ENCODE measurements at regions not wholly inside any gene's neighbourhood (a gene's known extent, or its start where the extent isn't known, plus 50 kb on each side); places are given as distances from the start of the nearest gene placed in this dataset.

GRCh38 chr9:23451802-23452418 is 374.1 kb downstream of the ELAVL2 start:
- no peak overlapping the region for H3K4me3 Mint-ChIP-seq
- H3K27me3 Mint-ChIP-seq: no peaks in the 10 kb centered on the region
- H3K27ac Mint-ChIP-seq: no peak overlapping the region
- CTCF ChIA-PET: no interaction called here
- no peaks in the 10 kb centered on the region for H3K36me3 Mint-ChIP-seq
- peaks cover 15% of the 10 kb centered on the region for H3K9me3 Mint-ChIP-seq
- no peak for DNase-seq
- intact Hi-C loops (cut with micrococcal nuclease): no loop called here
- POLR2A ChIA-PET: no interaction called here
- no peaks in the 10 kb centered on the region for H3K4me1 Mint-ChIP-seq (ENCODE audit: low read depth)

GRCh38 chr9:23464275-23464674 is 361.8 kb downstream of the ELAVL2 start:
- H3K27me3 Mint-ChIP-seq: no peaks in the 10 kb centered on the region
- intact Hi-C loops (cut with micrococcal nuclease): no loop called here
- no peak overlapping the region for H3K27ac Mint-ChIP-seq
- ChIA-PET CTCF (no interaction called here), POLR2A (no interaction called here)
- no peak overlapping the region for H3K4me3 Mint-ChIP-seq
- H3K9me3 Mint-ChIP-seq: peaks cover 19% of the 10 kb centered on the region
- DNase-seq: no peak
- no peaks in the 10 kb centered on the region for H3K36me3 Mint-ChIP-seq
- H3K4me1 Mint-ChIP-seq (ENCODE audit: low read depth): no peaks in the 10 kb centered on the region

DNA sequence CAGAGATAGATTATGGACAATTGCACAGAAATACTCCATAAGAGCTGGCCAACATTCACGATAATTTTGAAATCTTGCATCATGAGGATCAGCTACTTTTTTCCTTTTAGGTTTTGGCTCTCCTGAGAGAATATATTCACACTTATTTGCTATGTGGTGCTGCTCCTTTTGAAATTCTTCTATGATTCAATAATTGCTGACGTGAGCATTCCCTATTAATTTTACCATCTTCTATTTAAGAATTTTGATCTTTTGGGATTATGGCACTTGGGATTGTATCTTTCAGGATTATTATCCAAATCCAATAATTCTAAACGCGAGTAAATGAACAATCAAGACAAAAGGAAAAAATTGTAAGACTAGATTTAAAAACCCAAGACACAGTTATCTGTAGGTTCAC is 358.8 kb downstream of the ELAVL2 start:
- H3K27ac Mint-ChIP-seq: no peak overlapping the region
- CTCF ChIA-PET: no interaction called here

GRCh38 chr9:23477908-23478307 is 348.1 kb downstream of the ELAVL2 start:
- CTCF ChIA-PET: no interaction called here
- H3K27ac Mint-ChIP-seq: no peak overlapping the region

More for the DNA sequence above, 358.8 kb downstream of the ELAVL2 start:
- no peaks in the 10 kb centered on the region for H3K27me3 Mint-ChIP-seq
- DNase-seq: no peak
- intact Hi-C loops (cut with micrococcal nuclease): no loop called here
- H3K36me3 Mint-ChIP-seq: no peaks in the 10 kb centered on the region
- POLR2A ChIA-PET: no interaction called here
- no peak overlapping the region for H3K4me3 Mint-ChIP-seq
- H3K9me3 Mint-ChIP-seq: peaks cover 20% of the 10 kb centered on the region
- H3K4me1 Mint-ChIP-seq (ENCODE audit: low read depth): no peaks in the 10 kb centered on the region

DNA sequence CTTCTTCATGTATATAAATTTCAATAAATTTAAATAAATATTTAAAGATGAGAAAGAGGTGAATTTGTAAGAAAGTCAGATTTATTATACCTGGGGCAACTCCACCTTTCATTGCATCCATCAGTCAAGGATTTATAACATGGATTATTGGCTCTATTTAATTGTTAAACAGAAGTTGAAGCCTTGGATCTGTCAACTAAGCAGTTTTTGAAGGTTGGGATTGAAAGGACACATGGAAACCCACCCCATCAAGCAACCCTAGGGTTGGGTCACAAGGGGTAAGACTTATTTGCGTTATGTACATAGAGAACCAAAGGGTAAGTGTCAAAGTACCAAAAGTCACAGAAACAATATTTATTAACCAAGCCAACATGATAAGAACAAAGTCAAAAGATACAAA is 342.5 kb downstream of the ELAVL2 start:
- Mint-ChIP-seq H3K9me3 (peaks cover 3% of the 10 kb centered on the region), H3K27ac (no peak overlapping the region), H3K4me3 (no peak overlapping the region), H3K36me3 (no peaks in the 10 kb centered on the region), H3K27me3 (no peaks in the 10 kb centered on the region), H3K4me1 (ENCODE audit: low read depth) (no peaks in the 10 kb centered on the region)
- DNase-seq: no peak
- ChIA-PET POLR2A (no interaction called here), CTCF (no interaction called here)
- intact Hi-C loops (cut with micrococcal nuclease): no loop called here

More at GRCh38 chr9:23477908-23478307, 348.1 kb downstream of the ELAVL2 start:
- H3K4me1 Mint-ChIP-seq (ENCODE audit: low read depth): no peaks in the 10 kb centered on the region
- H3K36me3 Mint-ChIP-seq: no peaks in the 10 kb centered on the region
- no peak for DNase-seq
- H3K4me3 Mint-ChIP-seq: no peak overlapping the region
- H3K9me3 Mint-ChIP-seq: peaks cover 3% of the 10 kb centered on the region
- POLR2A ChIA-PET: no interaction called here
- no peaks in the 10 kb centered on the region for H3K27me3 Mint-ChIP-seq
- intact Hi-C loops (cut with micrococcal nuclease): no loop called here

- Mint-ChIP-seq H3K9me3 (no peaks in the 10 kb centered on the region), H3K27me3 (no peaks in the 10 kb centered on the region), H3K4me3 (no peak overlapping the region), H3K36me3 (no peaks in the 10 kb centered on the region), H3K27ac (no peak overlapping the region), H3K4me1 (ENCODE audit: low read depth) (no peaks in the 10 kb centered on the region)
- ChIA-PET CTCF (no interaction called here), POLR2A (no interaction called here)
- no peak for DNase-seq
- intact Hi-C loops (cut with micrococcal nuclease): no loop called here
These were observed 333.7 kb downstream of the ELAVL2 start for GRCh38 chr9:23492126-23493002.

DNA sequence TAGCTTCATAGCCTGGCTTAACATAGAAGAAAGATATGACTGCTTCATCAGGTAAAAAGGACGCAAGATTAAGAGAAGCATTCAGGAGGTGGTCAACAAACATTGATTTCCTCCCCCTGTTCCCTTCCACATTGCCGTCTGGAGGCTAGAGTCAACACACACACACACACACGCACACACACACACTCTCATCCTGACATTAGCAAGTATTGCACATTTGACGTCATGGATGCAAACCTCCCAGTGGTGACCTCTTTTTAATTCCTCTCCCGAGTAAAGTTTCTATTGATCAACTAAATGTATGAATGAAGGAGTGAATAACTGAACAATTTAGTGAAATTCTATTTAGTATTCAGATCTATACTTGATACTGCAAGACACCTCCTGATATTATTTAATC is 332.8 kb downstream of the ELAVL2 start:
- H3K9me3 Mint-ChIP-seq: no peaks in the 10 kb centered on the region
- no peak for DNase-seq
- no peaks in the 10 kb centered on the region for H3K4me1 Mint-ChIP-seq (ENCODE audit: low read depth)
- no peaks in the 10 kb centered on the region for H3K27me3 Mint-ChIP-seq
- no peaks in the 10 kb centered on the region for H3K36me3 Mint-ChIP-seq
- ChIA-PET CTCF (no interaction called here), POLR2A (no interaction called here)
- intact Hi-C loops (cut with micrococcal nuclease): no loop called here
- no peak overlapping the region for H3K27ac Mint-ChIP-seq
- H3K4me3 Mint-ChIP-seq: no peak overlapping the region

GRCh38 chr9:23496489-23497136 is 329.4 kb downstream of the ELAVL2 start:
- CTCF ChIA-PET: no interaction called here

GRCh38 chr9:23497137-23497504 is 328.9 kb downstream of the ELAVL2 start:
- intact Hi-C loops (cut with micrococcal nuclease): no loop called here
- H3K4me1 Mint-ChIP-seq (ENCODE audit: low read depth): no peaks in the 10 kb centered on the region
- ChIA-PET POLR2A (no interaction called here), CTCF (no interaction called here)
- no peaks in the 10 kb centered on the region for H3K27me3 Mint-ChIP-seq
- H3K9me3 Mint-ChIP-seq: peaks cover 7% of the 10 kb centered on the region
- H3K27ac Mint-ChIP-seq: no peak overlapping the region
- H3K4me3 Mint-ChIP-seq: no peak overlapping the region
- H3K36me3 Mint-ChIP-seq: no peaks in the 10 kb centered on the region
- no peak for DNase-seq

More at GRCh38 chr9:23496489-23497136, 329.4 kb downstream of the ELAVL2 start:
- DNase-seq: no peak
- Mint-ChIP-seq H3K36me3 (no peaks in the 10 kb centered on the region), H3K27ac (no peak overlapping the region), H3K4me3 (no peak overlapping the region), H3K9me3 (peaks cover 5% of the 10 kb centered on the region), H3K27me3 (no peaks in the 10 kb centered on the region), H3K4me1 (ENCODE audit: low read depth) (no peaks in the 10 kb centered on the region)
- intact Hi-C loops (cut with micrococcal nuclease): no loop called here
- POLR2A ChIA-PET: no interaction called here

- intact Hi-C loops (cut with micrococcal nuclease): no loop called here
- no peak for DNase-seq
- Mint-ChIP-seq H3K36me3 (no peaks in the 10 kb centered on the region), H3K4me3 (no peak overlapping the region), H3K27ac (no peak overlapping the region), H3K27me3 (no peaks in the 10 kb centered on the region), H3K4me1 (ENCODE audit: low read depth) (no peaks in the 10 kb centered on the region), H3K9me3 (peaks cover 14% of the 10 kb centered on the region)
- CTCF ChIA-PET: no interaction called here
- POLR2A ChIA-PET: no interaction called here
These were observed 324.0 kb downstream of the ELAVL2 start for GRCh38 chr9:23502004-23502403.

DNA sequence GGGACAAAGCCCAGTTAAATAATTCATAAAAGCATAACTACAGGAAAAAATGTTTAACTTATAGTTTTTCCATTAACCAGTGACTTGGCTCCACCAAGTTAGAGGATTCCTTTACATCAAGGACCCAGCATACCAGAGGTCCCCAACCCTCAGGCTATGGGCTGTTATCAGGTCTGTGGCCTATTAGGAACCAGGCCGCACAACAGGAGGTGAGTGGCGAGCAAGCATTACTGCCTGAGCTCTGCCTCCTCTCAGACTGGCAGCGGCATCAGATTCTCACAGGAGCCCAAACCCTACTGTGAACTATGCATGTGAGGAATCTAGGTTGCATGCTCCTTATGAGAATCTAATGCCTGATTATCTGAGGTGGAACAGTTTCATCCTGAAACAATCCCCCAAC is 303.1 kb downstream of the ELAVL2 start:
- no peaks in the 10 kb centered on the region for H3K4me1 Mint-ChIP-seq (ENCODE audit: low read depth)
- DNase-seq: no peak
- POLR2A ChIA-PET: no interaction called here

GRCh38 chr9:23524607-23525155 is 301.4 kb downstream of the ELAVL2 start:
- H3K36me3 Mint-ChIP-seq: no peaks in the 10 kb centered on the region
- H3K27ac Mint-ChIP-seq: no peak overlapping the region
- DNase-seq: no peak
- no peak overlapping the region for H3K4me3 Mint-ChIP-seq
- H3K27me3 Mint-ChIP-seq: no peaks in the 10 kb centered on the region
- intact Hi-C loops (cut with micrococcal nuclease): no loop called here
- peaks cover 15% of the 10 kb centered on the region for H3K9me3 Mint-ChIP-seq
- POLR2A ChIA-PET: no interaction called here
- no peaks in the 10 kb centered on the region for H3K4me1 Mint-ChIP-seq (ENCODE audit: low read depth)
- CTCF ChIA-PET: no interaction called here

More for the DNA sequence above, 303.1 kb downstream of the ELAVL2 start:
- H3K27ac Mint-ChIP-seq: no peak overlapping the region
- CTCF ChIA-PET: no interaction called here
- H3K27me3 Mint-ChIP-seq: no peaks in the 10 kb centered on the region
- intact Hi-C loops (cut with micrococcal nuclease): no loop called here
- H3K4me3 Mint-ChIP-seq: no peak overlapping the region
- peaks cover 12% of the 10 kb centered on the region for H3K9me3 Mint-ChIP-seq
- H3K36me3 Mint-ChIP-seq: no peaks in the 10 kb centered on the region

Data from activated CD4-positive, alpha-beta memory T cell treated with anti-CD3 and anti-CD28 coated beads for 36 hours (primary cell).